Smooth muscle cell (in vitro differentiated cells): ENCODE measurements at regions not wholly inside any gene's neighbourhood (a gene's known extent, or its start where the extent isn't known, plus 50 kb on each side); places are given as distances from the start of the nearest gene placed in this dataset.

Experiments
- DNase-seq: peaks from one replicate; lab custom pipeline; 2025; ENCODE audit not compliant: unreplicated experiment; lab: John Stamatoyannopoulos, UW
- H2AFZ ChIP-seq: fragments of 200-600 bp; sonication (generic); 2 replicates; pipeline ENCODE4 v1.6.0; 2016; ENCODE audit warnings: antibody characterized with exemption, low read depth, mild to moderate bottlenecking
- H3F3A ChIP-seq: fragments of 200-600 bp; sonication (generic); 2 replicates; pipeline ENCODE4 v1.6.0; 2017; ENCODE audit warnings: antibody characterized with exemption, low read depth
- H3K27ac ChIP-seq: fragments of 200-600 bp; sonication (generic); 2 replicates; pipeline ENCODE4 v1.5.1; 2016; ENCODE audit warnings: low read depth, mild to moderate bottlenecking
- H3K27me3 ChIP-seq: fragments of 200-600 bp; sonication (generic); 2 replicates; pipeline ENCODE4 v1.6.1; 2016; ENCODE audit warnings: low read depth, mild to moderate bottlenecking
- H3K36me3 ChIP-seq: fragments of 200-600 bp; sonication (generic); 2 replicates; pipeline ENCODE4 v1.5.1; 2016; ENCODE audit warnings: low read depth
- H3K4me1 ChIP-seq: fragments of 200-600 bp; sonication (generic); 2 replicates; pipeline ENCODE4 v1.5.1; 2016; ENCODE audit warnings: low read depth
- H3K4me2 ChIP-seq: fragments of 200-600 bp; sonication (generic); 2 replicates; pipeline ENCODE4 v1.6.0; 2016; ENCODE audit warnings: mild to moderate bottlenecking
- H3K4me3 ChIP-seq: fragments of 200-600 bp; sonication (generic); 2 replicates; pipeline ENCODE4 v1.5.1; 2016; ENCODE audit warnings: mild to moderate bottlenecking
- H3K79me2 ChIP-seq: fragments of 200-600 bp; sonication (generic); 2 replicates; pipeline ENCODE4 v1.6.0; 2016; ENCODE audit warnings: low read depth, mild to moderate bottlenecking
- H3K9ac ChIP-seq: fragments of 200-600 bp; sonication (generic); 2 replicates; pipeline ENCODE4 v1.6.0; 2016; ENCODE audit warnings: low read depth
- H3K9me3 ChIP-seq: fragments of 200-600 bp; sonication (generic); replicated peaks from 2 replicates; pipeline ENCODE4 v1.5.1; 2016; ENCODE audit warnings: low read depth
- H4K20me1 ChIP-seq: fragments of 200-600 bp; sonication (generic); 2 replicates; pipeline ENCODE4 v1.6.0; 2016; ENCODE audit warnings: low read depth
- CTCF ChIP-seq: fragments of 200-600 bp; sonication (generic); IDR thresholded peaks from 2 replicates; pipeline ENCODE4 v1.5.1; 2017; ENCODE audit warnings: borderline replicate concordance, mild to moderate bottlenecking, antibody characterized with exemption; ENCODE audit not compliant: insufficient read depth, poor library complexity, severe bottlenecking
- WGBS: methylation state at CpG from one replicate; pipeline ENCODE4 v1.1.7; 2016; ENCODE audit warnings: low lambda C conversion rate; 5-methylcytosine and 5-hydroxymethylcytosine counted together

GRCh38 chr21:35427320-35428000, 378.4 kb upstream of the RUNX1 start:
- TF ChIP-seq CTCF, result no peak
- no peak for DNase-seq
- H3K4me2 ChIP-seq, result peak overlapping the region; percentile 74
- peaks cover 15% of the 10 kb centered on the region for H3F3A ChIP-seq
- peak overlapping the region; percentile 94 for H3K27ac ChIP-seq
- H4K20me1 ChIP-seq, result no peaks in the 10 kb centered on the region
- peaks cover 3% of the 10 kb centered on the region for H3K9me3 ChIP-seq
- WGBS, result 33% methylated on average over 9 of the region's 9 CpGs
- H3K27me3 ChIP-seq, result no peaks in the 10 kb centered on the region
- H3K4me3 ChIP-seq, result no peak overlapping the region
- no peaks in the 10 kb centered on the region for H3K79me2 ChIP-seq
- H3K9ac ChIP-seq, result peak overlapping the region; percentile 57
- H3K36me3 ChIP-seq, result no peaks in the 10 kb centered on the region
- no peak overlapping the region for H2AFZ ChIP-seq
- H3K4me1 ChIP-seq, result peaks cover 30% of the 10 kb centered on the region

GRCh38 chr21:35426897-35427296, 377.8 kb upstream of the RUNX1 start:
- no peaks in the 10 kb centered on the region for H3K79me2 ChIP-seq
- WGBS, result 35% methylated on average over 2 of the region's 2 CpGs

GRCh38 chr21:35426469-35426868, 377.4 kb upstream of the RUNX1 start:
- peak overlapping the region; percentile 57 for H3K9ac ChIP-seq
- no peaks in the 10 kb centered on the region for H3K27me3 ChIP-seq
- H4K20me1 ChIP-seq, result no peaks in the 10 kb centered on the region
- H3K9me3 ChIP-seq, result no peaks in the 10 kb centered on the region
- H3K4me1 ChIP-seq, result peaks cover 30% of the 10 kb centered on the region
- H3K27ac ChIP-seq, result peak overlapping the region; percentile 94
- H2AFZ ChIP-seq, result peak overlapping the region; percentile 45
- H3K36me3 ChIP-seq, result no peaks in the 10 kb centered on the region
- no peak for DNase-seq
- 28% methylated on average over 3 of the region's 3 CpGs for WGBS
- peaks cover 15% of the 10 kb centered on the region for H3F3A ChIP-seq
- peak overlapping the region; percentile 74 for H3K4me2 ChIP-seq
- no peaks in the 10 kb centered on the region for H3K79me2 ChIP-seq
- TF ChIP-seq CTCF, result no peak
- no peak overlapping the region for H3K4me3 ChIP-seq

More at GRCh38 chr21:35426897-35427296, 377.8 kb upstream of the RUNX1 start:
- DNase-seq, result no peak
- Histone ChIP-seq H3K9me3 (no peaks in the 10 kb centered on the region), H3K4me3 (no peak overlapping the region), H3K36me3 (no peaks in the 10 kb centered on the region), H4K20me1 (no peaks in the 10 kb centered on the region), H2AFZ (no peak overlapping the region), H3K27me3 (no peaks in the 10 kb centered on the region), H3F3A (peaks cover 15% of the 10 kb centered on the region), H3K4me2 (peak overlapping the region; percentile 74), H3K9ac (peak overlapping the region; percentile 57), H3K27ac (peak overlapping the region; percentile 94), H3K4me1 (peaks cover 30% of the 10 kb centered on the region)
- no peak for TF ChIP-seq CTCF

- no peaks in the 10 kb centered on the region for H3K27me3 ChIP-seq
These were observed 375.0 kb upstream of the RUNX1 start for GRCh38 chr21:35424122-35424521.

More at GRCh38 chr21:35424122-35424521, 375.0 kb upstream of the RUNX1 start:
- Histone ChIP-seq H3K9ac (no peak overlapping the region), H3K9me3 (no peaks in the 10 kb centered on the region), H4K20me1 (no peaks in the 10 kb centered on the region), H3K27ac (no peak overlapping the region), H3K36me3 (no peaks in the 10 kb centered on the region), H3K4me2 (no peak overlapping the region), H3F3A (peaks cover 15% of the 10 kb centered on the region), H3K4me3 (no peak overlapping the region), H3K79me2 (no peaks in the 10 kb centered on the region), H3K4me1 (peaks cover 30% of the 10 kb centered on the region), H2AFZ (no peak overlapping the region)
- no peak for DNase-seq
- 96% methylated on average over 3 of the region's 3 CpGs for WGBS
- TF ChIP-seq CTCF, result no peak
